HG02840 (cell line): ENCODE measurements at regions not wholly inside any gene's neighbourhood (a gene's known extent, or its start where the extent isn't known, plus 50 kb on each side); places are given as distances from the start of the nearest gene placed in this dataset.
"Not testable (repeated sequence)": the region's sequence is repeated elsewhere in the genome, so short reads cannot be mapped to it uniquely, and the experiment has no call there.

Experiments used
- ATAC-seq: cut with Tn5 transposase; IDR thresholded peaks from one replicate; pipeline ENCODE4 v1.9.1; 2021; ENCODE audit warnings: mild to moderate bottlenecking, moderate library complexity, moderate number of reproducible peaks; ENCODE audit not compliant: unreplicated experiment, low FRiP score

DNA sequence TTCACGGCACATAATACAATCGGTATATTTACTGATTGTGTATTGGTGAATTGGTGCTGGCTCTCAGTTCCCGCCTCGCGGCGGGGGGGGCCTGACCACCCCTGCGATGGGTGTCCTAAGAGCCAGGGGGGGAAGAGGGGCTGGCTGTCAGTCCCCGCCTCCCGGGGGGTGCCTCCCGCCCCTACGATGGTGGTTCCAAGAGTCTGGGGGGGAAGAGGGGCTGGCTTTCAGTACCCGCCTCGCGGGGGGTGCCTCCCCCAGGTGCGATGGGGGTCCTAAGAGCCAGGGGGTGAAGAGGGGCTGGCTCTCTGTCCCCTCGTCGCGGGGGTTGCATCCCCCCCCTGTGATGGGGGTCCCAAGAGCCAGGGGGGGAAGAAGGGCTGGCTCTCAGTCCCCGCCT lies 2321.8 kb upstream of the PCDH20 start:
- ATAC-seq: no peak

- ATAC-seq: no peak
These were observed 2316.2 kb upstream of the PCDH20 start for GRCh38 chr13:63731896-63732295.

DNA sequence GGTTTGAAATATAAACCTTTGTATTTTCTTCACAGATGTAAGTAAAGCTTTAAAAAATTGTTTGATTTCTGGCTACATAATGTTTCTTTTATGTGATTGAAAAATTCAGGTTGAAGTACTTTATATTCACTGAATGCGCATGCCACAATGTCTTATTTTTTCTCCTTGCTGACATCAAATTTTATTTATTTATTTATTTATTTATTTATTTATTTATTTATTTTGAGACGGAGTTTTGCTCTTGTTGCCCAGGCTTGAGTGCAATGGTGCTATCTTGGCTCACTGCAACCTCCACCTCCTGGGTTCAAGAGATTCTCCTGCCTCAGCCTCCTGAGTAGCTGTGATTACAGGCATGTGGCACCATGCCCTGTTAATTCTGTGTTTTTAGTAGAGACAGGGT lies 2296.5 kb upstream of the PCDH20 start:
- ATAC-seq: not testable (repeated sequence)

GRCh38 chr13:63706751-63707150 lies 2291.1 kb upstream of the PCDH20 start:
- ATAC-seq: no peak

DNA sequence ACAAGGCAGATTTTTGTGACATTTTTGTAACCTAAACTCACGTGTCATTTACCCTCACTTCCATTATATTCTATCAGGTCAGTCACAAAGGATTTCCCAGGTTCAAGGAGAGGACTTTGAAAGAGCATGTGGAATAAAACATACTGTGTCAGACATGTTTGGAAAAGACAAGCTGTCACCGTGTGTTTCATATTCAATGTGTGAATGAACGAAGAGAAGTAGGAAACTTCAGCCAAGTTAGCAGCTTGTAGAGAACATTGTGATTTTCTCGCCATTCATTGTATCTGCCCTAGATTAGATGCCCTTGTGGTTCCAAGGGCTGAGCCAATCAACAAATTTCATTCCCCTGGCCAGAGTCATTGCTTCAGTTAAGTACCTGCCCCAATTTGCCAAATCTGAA lies 2288.9 kb upstream of the PCDH20 start:
- ATAC-seq: no peak

DNA sequence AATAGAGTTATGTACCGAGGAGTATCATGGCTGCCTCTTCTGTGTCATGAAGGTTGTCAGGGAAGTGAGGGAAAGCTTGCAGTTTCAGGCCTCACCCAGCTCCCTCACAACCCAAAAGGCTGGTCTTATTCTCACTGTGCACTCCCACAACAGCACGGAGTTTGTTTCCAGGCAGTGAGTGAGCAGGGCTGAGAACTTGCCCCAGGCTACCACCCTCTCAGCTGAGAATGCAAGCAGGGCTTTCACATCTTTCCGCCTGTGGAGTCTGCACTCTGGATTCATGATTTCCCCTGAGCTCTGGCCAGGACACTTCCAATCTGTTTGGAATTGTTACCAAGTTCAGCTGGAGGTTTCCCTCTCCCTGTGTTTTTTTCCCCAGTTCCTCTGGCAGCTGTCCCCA lies 2284.7 kb upstream of the PCDH20 start:
- ATAC-seq: no peak

DNA sequence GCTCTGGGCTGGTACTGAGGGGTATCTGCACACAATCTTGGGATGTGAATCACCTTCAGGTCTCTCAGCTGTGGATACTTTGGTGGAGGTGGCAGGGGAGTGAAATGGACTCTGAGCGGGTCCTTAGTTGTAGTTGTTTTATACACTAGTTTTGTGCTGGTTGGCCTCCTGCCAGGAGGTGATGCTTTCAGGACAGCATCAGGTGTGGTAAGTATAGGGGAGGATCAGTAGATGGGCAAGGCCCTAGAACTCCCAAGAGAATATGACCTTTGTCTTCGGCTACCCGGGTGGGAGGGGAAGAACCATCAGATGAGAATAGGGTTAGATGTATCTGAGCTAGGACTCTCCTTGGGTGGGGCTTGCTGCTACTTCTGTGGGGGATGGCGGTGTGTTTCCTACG lies 2284.3 kb upstream of the PCDH20 start:
- no peak for ATAC-seq

DNA sequence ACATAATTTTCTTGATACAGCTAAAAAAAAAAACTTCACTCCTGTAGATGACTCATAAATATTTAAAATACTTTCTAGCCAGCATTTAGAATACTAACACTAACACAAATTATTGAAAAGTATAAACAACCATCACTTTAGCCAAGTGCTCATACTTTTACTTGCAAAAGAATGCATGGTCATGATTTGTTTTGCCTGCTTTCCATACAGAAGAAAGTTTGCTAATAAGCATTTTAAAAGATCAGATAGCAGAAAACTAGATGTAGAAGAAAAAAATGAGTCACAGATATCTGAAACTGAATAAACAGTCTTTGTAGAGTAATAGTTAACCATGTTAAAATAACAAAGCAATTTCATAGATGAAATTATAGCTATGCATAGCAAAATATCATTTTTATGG lies 2280.4 kb upstream of the PCDH20 start:
- ATAC-seq: no peak

GRCh38 chr13:63693696-63694095 lies 2278.0 kb upstream of the PCDH20 start:
- ATAC-seq: no peak

- ATAC-seq: no peak
These were observed 2275.8 kb upstream of the PCDH20 start for GRCh38 chr13:63691474-63691873.

GRCh38 chr13:63690672-63691071 lies 2275.0 kb upstream of the PCDH20 start:
- ATAC-seq: no peak

DNA sequence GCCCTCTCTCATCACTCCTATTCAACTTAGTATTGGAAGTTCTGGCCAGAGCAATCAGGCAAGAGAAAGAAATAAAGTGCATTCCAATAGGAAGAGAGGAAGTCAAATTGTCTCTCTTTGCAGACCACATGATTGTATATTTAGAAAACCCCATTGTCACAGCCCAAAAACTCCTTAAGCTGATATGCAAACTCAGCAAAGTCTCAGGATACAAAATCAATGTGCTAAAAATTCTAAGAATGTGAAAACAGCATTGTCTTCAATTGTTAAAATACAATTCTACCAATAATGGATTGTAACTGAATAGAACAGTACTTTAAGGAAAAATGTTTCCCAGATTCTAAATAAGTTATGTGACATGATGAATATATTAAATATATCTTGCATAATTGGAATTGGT lies 2269.2 kb upstream of the PCDH20 start:
- no peak for ATAC-seq

- no peak for ATAC-seq
These were observed 2265.1 kb upstream of the PCDH20 start for GRCh38 chr13:63680704-63681103.

DNA sequence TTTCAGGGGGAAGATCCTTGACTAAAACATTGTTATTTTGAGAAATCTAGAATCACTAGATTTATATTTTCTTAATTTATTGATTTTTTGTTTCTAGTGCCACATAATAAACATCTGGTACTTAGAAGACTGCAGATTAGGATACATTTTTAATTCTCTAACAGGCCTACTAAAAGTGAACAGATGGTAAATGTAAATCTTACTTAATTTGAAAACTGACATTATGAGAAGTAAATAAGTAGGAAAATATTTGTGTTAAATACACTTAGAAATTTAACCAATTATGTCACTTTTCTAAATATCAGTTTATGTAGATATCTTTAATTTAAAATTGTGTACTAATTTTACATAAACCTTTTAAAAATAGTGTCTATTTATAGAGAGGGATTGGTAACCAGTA lies 2255.6 kb upstream of the PCDH20 start:
- no peak for ATAC-seq

- ATAC-seq: no peak
These were observed 2235.7 kb upstream of the PCDH20 start for GRCh38 chr13:63651394-63651793.

DNA sequence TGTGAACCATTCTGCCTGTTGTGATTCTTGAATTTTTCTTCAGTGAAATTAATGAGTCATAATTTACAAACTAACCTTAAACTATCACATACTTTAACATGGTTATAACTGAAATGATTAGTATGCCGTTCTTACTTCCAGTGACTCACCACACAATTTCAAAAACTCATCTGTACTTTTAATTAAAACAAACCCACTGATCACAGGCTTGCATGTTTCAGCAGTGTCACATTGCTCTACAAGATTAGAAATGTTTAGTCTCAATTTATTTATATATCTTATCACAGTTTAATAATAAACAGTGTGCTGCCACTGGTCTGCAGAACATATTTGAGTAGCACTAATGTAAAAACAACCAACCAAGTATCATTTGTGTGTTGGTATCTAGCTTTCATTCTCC lies 2227.9 kb upstream of the PCDH20 start:
- ATAC-seq: no peak

DNA sequence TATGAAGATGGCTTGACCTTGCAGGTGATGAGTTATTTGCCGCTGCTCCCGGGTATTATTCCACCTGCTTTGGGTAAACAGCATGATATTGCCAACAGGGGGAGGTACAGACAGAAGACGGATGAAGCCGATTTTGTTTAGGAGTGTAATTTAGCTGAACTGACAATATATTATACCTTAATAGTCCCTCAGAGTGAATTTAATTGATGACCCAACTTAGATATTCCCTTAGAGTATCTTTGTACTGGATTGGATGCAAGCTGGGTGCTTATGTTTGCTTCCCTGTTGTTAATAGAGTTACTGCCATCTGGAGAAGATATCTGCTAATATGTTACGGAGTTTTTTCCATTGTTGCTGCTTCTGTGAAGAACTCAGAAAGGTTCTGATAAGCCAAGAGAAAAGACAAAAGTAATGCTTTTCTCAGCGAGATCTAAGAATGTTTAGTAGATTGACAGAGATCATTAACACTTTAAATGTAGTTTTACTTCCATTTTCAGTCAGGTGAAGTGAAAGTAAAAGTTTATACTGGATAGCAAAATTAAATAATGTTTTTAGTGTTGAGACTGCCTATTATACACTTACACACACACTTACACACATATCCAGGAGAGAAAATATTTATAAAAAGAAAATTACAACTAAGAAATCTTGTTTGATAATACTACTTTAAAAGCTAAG lies 2220.8 kb upstream of the PCDH20 start:
- no peak for ATAC-seq

- no peak for ATAC-seq
These were observed 2216.7 kb upstream of the PCDH20 start for GRCh38 chr13:63632321-63632720.

GRCh38 chr13:63631006-63631405 lies 2215.4 kb upstream of the PCDH20 start:
- no peak for ATAC-seq

- no peak for ATAC-seq
These were observed 2213.9 kb upstream of the PCDH20 start for GRCh38 chr13:63629591-63629990.

- no peak for ATAC-seq
These were observed 2212.7 kb upstream of the PCDH20 start for GRCh38 chr13:63628310-63628709.

DNA sequence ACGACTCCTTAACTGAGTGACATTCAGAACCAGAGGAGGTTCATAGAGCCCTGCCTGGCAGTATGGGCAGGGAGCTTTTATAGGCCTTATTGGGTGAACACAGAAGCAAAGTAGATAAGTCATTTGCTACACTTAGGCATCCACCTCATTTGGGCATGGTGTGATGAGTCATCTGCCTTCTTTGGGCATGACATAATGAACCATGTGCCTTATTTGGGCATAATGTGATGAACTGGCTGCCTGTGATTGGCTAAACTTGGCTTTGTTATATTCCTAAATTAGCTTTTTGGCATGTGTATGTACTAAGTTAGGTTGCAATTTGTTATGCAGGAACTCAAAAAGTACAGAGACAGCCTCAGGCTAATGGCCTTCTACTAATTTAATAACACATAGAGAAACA lies 2210.2 kb upstream of the PCDH20 start:
- ATAC-seq: no peak
